Thyroid gland (tissue), 4 donors: ENCODE measurements at regions not wholly inside any gene's neighbourhood (a gene's known extent, or its start where the extent isn't known, plus 50 kb on each side); places are given as distances from the start of the nearest gene placed in this dataset.

Experiments used
- DNase-seq, 2 donors: peaks; one replicate each; pipeline ENCODE4 v3.0.0-alpha.2; 2019
- H3K27ac ChIP-seq, 3 donors: fragments of 200-600 bp; sonication (generic); 1 replicate in 2 of 3; 2 replicates in 1 of 3; pipeline ENCODE4 v1.5.1; 2016 to 2019; ENCODE audit warnings: mild to moderate bottlenecking in 1 of 3, moderate library complexity in 1 of 3
- H3K27me3 ChIP-seq: fragments of 200-600 bp; sonication (generic); one replicate; pipeline ENCODE4 v1.5.1; 2019
- H3K36me3 ChIP-seq, 2 donors: fragments of 200-600 bp; sonication (generic); one replicate each; pipeline ENCODE4 v1.5.1; 2016 to 2019
- H3K4me1 ChIP-seq, 2 donors: fragments of 200-600 bp; sonication (generic); one replicate each; pipeline ENCODE4 v1.5.1; 2017 to 2019
- H3K4me3 ChIP-seq, 3 donors: fragments of 200-600 bp; sonication (generic); replicated peaks in 1 of 3; 1 replicate in 2 of 3; 2 replicates in 1 of 3; pipeline ENCODE4 v1.5.1; 2016; ENCODE audit warnings: mild to moderate bottlenecking in 1 of 3
- H3K9me3 ChIP-seq: fragments of 200-600 bp; sonication (generic); one replicate; pipeline ENCODE4 v1.5.1; 2017
- CTCF ChIP-seq, 6 experiments: fragments of 200-600 bp in 3 of 6; fragments of 450-650 bp in 3 of 6; sonication (generic) in 3 of 6; IDR thresholded peaks; one replicate each; pipeline ENCODE4 v1.5.1; 2016 to 2019; ENCODE audit warnings: antibody characterized with exemption in 6 of 6, mild to moderate bottlenecking in 2 of 6, inconsistent platforms in 1 of 6, moderate library complexity in 1 of 6
- POLR2A ChIP-seq, 2 donors: fragments of 450-650 bp; IDR thresholded peaks; one replicate each; pipeline ENCODE4 v1.6.1; 2017; ENCODE audit warnings: antibody characterized with exemption in 2 of 2, mild to moderate bottlenecking in 2 of 2, moderate library complexity in 1 of 2
- WGBS, 2 donors: methylation state at CpG; one replicate each; pipeline ENCODE4 v1.1.5; 2017; 5-methylcytosine and 5-hydroxymethylcytosine counted together
- intact Hi-C: fragments of 100-400 bp; cut with DNase I; formaldehyde crosslinking; loops from one replicate; pipeline ENCODE4 v1.15.1; 2023

GRCh38 chr15:39396979-39397615 is 183.8 kb upstream of the THBS1 start:
- H3K4me1 ChIP-seq: peaks cover 6 to 8% of the 10 kb centered on the region in 2 donors
- no peak overlapping the region for H3K27ac ChIP-seq
- no peaks in the 10 kb centered on the region for H3K36me3 ChIP-seq
- WGBS, 2 donors: 92 to 94% methylated on average over 8 of the region's 8 CpGs
- H3K9me3 ChIP-seq: no peaks in the 10 kb centered on the region
- TF ChIP-seq POLR2A (IDR thresholded peaks at IDR 0.05): no peak
- no peak overlapping the region for H3K4me3 ChIP-seq
- no peak for DNase-seq
- H3K27me3 ChIP-seq: no peaks in the 10 kb centered on the region
- intact Hi-C loops: no loop called here

GRCh38 chr15:39397883-39398282 is 183.0 kb upstream of the THBS1 start:
- DNase-seq: no peak
- H3K36me3 ChIP-seq: no peaks in the 10 kb centered on the region
- H3K27ac ChIP-seq: no peak overlapping the region
- no peak overlapping the region for H3K4me3 ChIP-seq
- TF ChIP-seq POLR2A (IDR thresholded peaks at IDR 0.05): no peak
- 98 to 100% methylated on average over 3 of the region's 3 CpGs for WGBS, 2 donors
- H3K27me3 ChIP-seq: no peaks in the 10 kb centered on the region
- no peaks in the 10 kb centered on the region for H3K9me3 ChIP-seq
- H3K4me1 ChIP-seq: peaks cover 6 to 8% of the 10 kb centered on the region in 2 donors
- intact Hi-C loops: no loop called here

- intact Hi-C loops: no loop called here
- H3K4me1 ChIP-seq: peaks cover 6 to 15% of the 10 kb centered on the region in 2 donors
- TF ChIP-seq CTCF (IDR thresholded peaks at IDR 0.05): no peak
- no peak for TF ChIP-seq POLR2A (IDR thresholded peaks at IDR 0.05)
- no peak for DNase-seq
- H3K4me3 ChIP-seq: no peak overlapping the region
- H3K36me3 ChIP-seq: no peaks in the 10 kb centered on the region
- no peak overlapping the region for H3K27ac ChIP-seq
- H3K27me3 ChIP-seq: no peaks in the 10 kb centered on the region
- no peaks in the 10 kb centered on the region for H3K9me3 ChIP-seq
- WGBS, 2 donors: 98 to 99% methylated on average over 2 of the region's 2 CpGs
These were observed 181.3 kb upstream of the THBS1 start for GRCh38 chr15:39399600-39399999.

GRCh38 chr15:39400002-39400401 is 180.9 kb upstream of the THBS1 start:
- 94 to 95% methylated on average over 1 of the region's 1 CpG for WGBS, 2 donors
- intact Hi-C loops: no loop called here
- TF ChIP-seq POLR2A (IDR thresholded peaks at IDR 0.05) (no peak), CTCF (IDR thresholded peaks at IDR 0.05) (no peak)
- Histone ChIP-seq H3K4me3 (no peak overlapping the region), H3K4me1 (peaks cover 6 to 15% of the 10 kb centered on the region in 2 donors), H3K27me3 (no peaks in the 10 kb centered on the region), H3K36me3 (no peaks in the 10 kb centered on the region), H3K27ac (no peak overlapping the region), H3K9me3 (no peaks in the 10 kb centered on the region)
- DNase-seq: no peak

GRCh38 chr15:39400821-39401550 is 179.9 kb upstream of the THBS1 start:
- TF ChIP-seq POLR2A (IDR thresholded peaks at IDR 0.05) (no peak), CTCF (IDR thresholded peaks at IDR 0.05) (no peak)
- Histone ChIP-seq H3K4me1 (peaks cover 6 to 15% of the 10 kb centered on the region in 2 donors), H3K36me3 (no peaks in the 10 kb centered on the region), H3K27ac (no peak overlapping the region), H3K4me3 (no peak overlapping the region), H3K9me3 (no peaks in the 10 kb centered on the region), H3K27me3 (no peaks in the 10 kb centered on the region)
- no peak for DNase-seq
- intact Hi-C loops: no loop called here
- WGBS, 2 donors: 71 to 74% methylated on average over 7 of the region's 7 CpGs

GRCh38 chr15:39403640-39404117 is 177.2 kb upstream of the THBS1 start:
- Histone ChIP-seq H3K4me1 (peaks cover 6 to 15% of the 10 kb centered on the region in 2 donors), H3K27ac (no peak overlapping the region), H3K36me3 (no peaks in the 10 kb centered on the region), H3K4me3 (no peak overlapping the region), H3K9me3 (no peaks in the 10 kb centered on the region), H3K27me3 (no peaks in the 10 kb centered on the region)
- TF ChIP-seq POLR2A (IDR thresholded peaks at IDR 0.05): no peak
- TF ChIP-seq CTCF (IDR thresholded peaks at IDR 0.05): no peak
- WGBS, 2 donors: 22 to 25% methylated on average over 3 of the region's 3 CpGs
- no peak for DNase-seq
- intact Hi-C loops: no loop called here
